Muscle of leg (tissue), 3 donors: ENCODE measurements at regions not wholly inside any gene's neighbourhood (a gene's known extent, or its start where the extent isn't known, plus 50 kb on each side); places are given as distances from the start of the nearest gene placed in this dataset.

Source experiments
- DNase-seq: peaks from one replicate; pipeline ENCODE4 v3.0.0; 2013
- H3K27ac ChIP-seq: one replicate; pipeline ENCODE4 v1.5.1; 2013; ENCODE audit warnings: mild to moderate bottlenecking, low read length, control low read depth
- H3K27me3 ChIP-seq: one replicate; pipeline ENCODE4 v1.6.1; 2013; ENCODE audit warnings: low read length; ENCODE audit not compliant: control insufficient read depth, insufficient read depth
- H3K36me3 ChIP-seq: one replicate; pipeline ENCODE4 v1.6.1; 2013; ENCODE audit warnings: low read length; ENCODE audit not compliant: control insufficient read depth, insufficient read depth
- H3K4me1 ChIP-seq: one replicate; pipeline ENCODE4 v1.6.1; 2013; ENCODE audit warnings: low read length; ENCODE audit not compliant: control insufficient read depth, insufficient read depth
- H3K4me3 ChIP-seq: one replicate; pipeline ENCODE4 v1.5.1; 2013; ENCODE audit warnings: low read length, control low read depth
- H3K9me3 ChIP-seq: replicated peaks from 2 replicates; pipeline ENCODE4 v1.6.1; 2013; ENCODE audit warnings: low read depth, low read length; ENCODE audit not compliant: control insufficient read depth
- WGBS: methylation state at CpG from one replicate; pipeline ENCODE4 v1.1.5; 2013; ENCODE audit warnings: missing lambda C conversion rate; ENCODE audit not compliant: insufficient coverage; 5-methylcytosine and 5-hydroxymethylcytosine counted together

GRCh38 chr9:4417578-4418325 is 72.5 kb upstream of the SLC1A1 start:
- Histone ChIP-seq H3K4me1 (no peaks in the 10 kb centered on the region), H3K27ac (no peak overlapping the region), H3K4me3 (no peak overlapping the region), H3K9me3 (no peaks in the 10 kb centered on the region), H3K27me3 (no peaks in the 10 kb centered on the region), H3K36me3 (no peaks in the 10 kb centered on the region)
- no CpG with 5 or more reads among the region's 2 CpGs for WGBS
- DNase-seq, result no peak

DNA sequence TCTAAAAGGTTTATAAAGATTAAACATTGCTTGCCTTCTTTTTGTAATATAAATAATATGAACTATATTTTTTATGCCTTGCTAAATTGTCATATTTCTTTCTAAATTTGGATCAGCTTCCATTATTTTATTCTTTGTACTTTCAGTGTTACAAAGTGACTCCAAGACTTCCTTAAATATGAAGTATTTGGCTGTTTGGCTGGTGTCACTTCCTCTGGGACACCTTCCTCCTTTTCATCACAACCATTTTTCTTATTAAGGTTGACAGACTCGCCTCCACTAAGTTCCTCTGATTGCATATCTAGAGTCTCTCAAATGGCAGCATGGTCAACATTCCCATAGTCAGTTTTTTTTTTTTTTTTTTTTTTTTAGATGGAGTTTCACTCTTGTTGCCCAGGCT is 73.8 kb upstream of the SLC1A1 start:
- Histone ChIP-seq H3K9me3 (no peaks in the 10 kb centered on the region), H3K27ac (no peak overlapping the region), H3K4me3 (no peak overlapping the region), H3K27me3 (no peaks in the 10 kb centered on the region), H3K4me1 (no peaks in the 10 kb centered on the region), H3K36me3 (no peaks in the 10 kb centered on the region)
- DNase-seq, result no peak
- WGBS, result no CpG with 5 or more reads among the region's 1 CpG

GRCh38 chr9:4415281-4415680 is 75.0 kb upstream of the SLC1A1 start:
- WGBS, result 83% methylated on average over 1 of the region's 2 CpGs

GRCh38 chr9:4413856-4414255 is 76.4 kb upstream of the SLC1A1 start:
- Histone ChIP-seq H3K27ac (no peak overlapping the region), H3K36me3 (no peaks in the 10 kb centered on the region), H3K9me3 (no peaks in the 10 kb centered on the region), H3K27me3 (no peaks in the 10 kb centered on the region), H3K4me3 (no peak overlapping the region), H3K4me1 (no peaks in the 10 kb centered on the region)
- DNase-seq, result no peak
- WGBS, result 60% methylated on average over 1 of the region's 1 CpG

More at GRCh38 chr9:4415281-4415680, 75.0 kb upstream of the SLC1A1 start:
- Histone ChIP-seq H3K27me3 (no peaks in the 10 kb centered on the region), H3K36me3 (no peaks in the 10 kb centered on the region), H3K9me3 (no peaks in the 10 kb centered on the region), H3K4me3 (no peak overlapping the region), H3K27ac (no peak overlapping the region), H3K4me1 (no peaks in the 10 kb centered on the region)
- DNase-seq, result no peak

- no CpG with 5 or more reads among the region's 3 CpGs for WGBS
- no peaks in the 10 kb centered on the region for H3K4me1 ChIP-seq
- H3K27me3 ChIP-seq, result no peaks in the 10 kb centered on the region
- no peak for DNase-seq
- no peaks in the 10 kb centered on the region for H3K36me3 ChIP-seq
- no peak overlapping the region for H3K27ac ChIP-seq
- no peaks in the 10 kb centered on the region for H3K9me3 ChIP-seq
- H3K4me3 ChIP-seq, result no peak overlapping the region
These were observed 86.1 kb upstream of the SLC1A1 start for GRCh38 chr9:4404156-4404555.

DNA sequence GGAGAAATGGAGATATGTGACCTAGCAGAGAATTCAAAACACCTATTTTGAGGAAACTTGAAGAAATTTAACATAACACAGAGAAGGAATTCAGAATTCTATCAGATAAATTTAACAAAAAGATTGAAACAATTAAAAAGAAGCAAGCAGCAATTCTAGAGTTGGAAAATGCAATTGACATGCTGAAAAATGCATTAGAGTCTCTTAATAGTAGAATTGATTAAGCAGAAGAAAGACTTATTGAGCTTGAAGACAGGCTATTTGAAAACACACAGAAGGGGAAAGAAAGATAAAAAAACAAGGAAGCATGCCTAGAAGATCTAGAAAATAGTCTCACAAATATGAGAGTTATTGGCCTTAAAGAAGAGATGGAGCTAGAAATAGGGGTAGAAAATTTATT is 87.8 kb upstream of the SLC1A1 start:
- no peaks in the 10 kb centered on the region for H3K4me1 ChIP-seq
- no peak overlapping the region for H3K4me3 ChIP-seq
- H3K36me3 ChIP-seq, result no peaks in the 10 kb centered on the region
- no peaks in the 10 kb centered on the region for H3K27me3 ChIP-seq
- no peaks in the 10 kb centered on the region for H3K9me3 ChIP-seq
- no peak overlapping the region for H3K27ac ChIP-seq
- DNase-seq, result no peak

DNA sequence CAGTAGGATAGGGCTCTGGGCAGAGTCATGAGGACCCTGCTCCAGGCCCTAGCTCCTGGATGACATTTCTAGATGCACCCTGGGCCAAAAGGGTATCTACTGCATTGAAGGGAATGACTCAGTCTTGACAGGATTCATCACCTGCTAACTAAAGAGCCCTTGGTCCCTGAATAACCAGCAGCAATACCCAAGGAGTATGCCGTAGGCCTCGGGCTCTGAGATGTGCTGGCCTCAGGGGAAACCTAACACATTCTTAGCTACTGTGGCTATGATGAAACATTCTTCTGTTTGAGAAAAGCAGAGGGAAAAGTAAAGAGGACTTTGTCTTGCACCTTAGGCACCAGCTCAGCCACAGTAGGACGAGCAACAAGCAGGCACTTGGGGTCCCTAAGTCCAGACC is 89.5 kb upstream of the SLC1A1 start:
- H3K9me3 ChIP-seq, result no peaks in the 10 kb centered on the region
- H3K27ac ChIP-seq, result no peak overlapping the region
- no peaks in the 10 kb centered on the region for H3K36me3 ChIP-seq
- WGBS, result 91% methylated on average over 1 of the region's 3 CpGs
- no peak overlapping the region for H3K4me3 ChIP-seq
- no peak for DNase-seq
- H3K4me1 ChIP-seq, result no peaks in the 10 kb centered on the region
- H3K27me3 ChIP-seq, result no peaks in the 10 kb centered on the region

GRCh38 chr9:4397917-4398316 is 92.4 kb upstream of the SLC1A1 start:
- H3K9me3 ChIP-seq, result no peaks in the 10 kb centered on the region
- H3K4me1 ChIP-seq, result no peaks in the 10 kb centered on the region
- 54% methylated on average over 2 of the region's 2 CpGs for WGBS
- no peak overlapping the region for H3K27ac ChIP-seq
- H3K36me3 ChIP-seq, result no peaks in the 10 kb centered on the region
- H3K4me3 ChIP-seq, result no peak overlapping the region
- DNase-seq, result no peak
- H3K27me3 ChIP-seq, result no peaks in the 10 kb centered on the region

DNA sequence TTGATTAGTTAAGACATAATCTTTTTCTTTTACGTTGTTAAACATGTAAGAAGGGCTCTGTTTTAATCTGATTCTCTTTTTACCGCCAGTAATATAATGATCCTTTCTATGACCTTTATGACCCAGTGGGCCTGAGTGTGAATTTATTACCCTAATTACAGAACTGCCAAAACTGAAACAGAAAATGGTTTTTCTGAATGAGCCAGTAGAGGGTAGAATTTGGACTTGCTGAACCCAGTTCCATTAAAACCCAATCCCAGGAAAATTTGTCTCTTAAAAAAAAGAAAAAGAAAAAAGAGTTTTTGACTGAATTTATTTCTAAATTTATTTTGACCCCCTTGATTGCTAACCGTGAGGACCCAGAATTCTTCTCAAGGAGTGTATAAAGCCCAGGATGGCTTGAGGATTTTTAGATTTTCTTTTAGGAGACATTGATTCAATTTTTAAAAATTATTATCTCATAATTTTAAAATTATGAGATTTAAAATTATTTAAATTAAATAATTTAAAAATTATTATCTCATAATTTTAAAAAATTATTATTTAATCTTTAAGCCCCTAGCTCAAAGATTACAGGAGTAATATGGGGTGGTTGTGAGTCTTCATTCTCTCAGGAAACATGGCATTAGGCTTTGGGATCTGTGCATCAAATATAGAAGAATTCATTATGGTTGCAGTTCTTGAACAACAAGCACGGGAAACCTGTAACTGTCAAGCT is 94.1 kb upstream of the GLIS3 start:
- Histone ChIP-seq H3K9me3 (no peaks in the 10 kb centered on the region), H3K36me3 (no peaks in the 10 kb centered on the region), H3K4me3 (no peak overlapping the region), H3K27me3 (no peaks in the 10 kb centered on the region), H3K27ac (no peak overlapping the region), H3K4me1 (no peaks in the 10 kb centered on the region)
- WGBS, result no CpG with 5 or more reads among the region's 4 CpGs
- no peak for DNase-seq

- no peaks in the 10 kb centered on the region for H3K9me3 ChIP-seq
- H3K27me3 ChIP-seq, result no peaks in the 10 kb centered on the region
- H3K4me1 ChIP-seq, result no peaks in the 10 kb centered on the region
- no peak overlapping the region for H3K27ac ChIP-seq
- H3K36me3 ChIP-seq, result no peaks in the 10 kb centered on the region
- H3K4me3 ChIP-seq, result no peak overlapping the region
- 25% methylated on average over 1 of the region's 4 CpGs for WGBS
- DNase-seq, result no peak
These were observed 89.9 kb upstream of the GLIS3 start for GRCh38 chr9:4389755-4390154.
